ENCODE measurements at regions not wholly inside any gene's neighbourhood (a gene's known extent, or its start where the extent isn't known, plus 50 kb on each side); places are given as distances from the start of the nearest gene placed in this dataset.

GRCh38 chr12:111028830-111029229, 108.5 kb upstream of the MYL2 start:
- TF ChIP-seq PRDM15 (CRISPR knock-in tag; IDR thresholded peaks at IDR 0.05) (no peak), SMAD4 (CRISPR knock-in tag; IDR thresholded peaks at IDR 0.05) (no peak)
